Brain microvascular endothelial cell (primary cell): ENCODE measurements at regions not wholly inside any gene's neighbourhood (a gene's known extent, or its start where the extent isn't known, plus 50 kb on each side); places are given as distances from the start of the nearest gene placed in this dataset.
"Not testable (repeated sequence)": the region's sequence is repeated elsewhere in the genome, so short reads cannot be mapped to it uniquely, and the experiment has no call there.

Experiments used
- DNase-seq: peaks from one replicate; pipeline ENCODE4 v3.0.0-alpha.2; 2020
- H3K27ac ChIP-seq: fragments of 250-450 bp; sonication (Bioruptor Pico); 2 replicates; pipeline ENCODE4 v1.5.1; 2020; ENCODE audit warnings: mild to moderate bottlenecking, moderate library complexity
- H3K27me3 ChIP-seq: fragments of 250-450 bp; sonication (Bioruptor Pico); replicated peaks from 2 replicates; pipeline ENCODE4 v1.5.1; 2020; ENCODE audit warnings: mild to moderate bottlenecking
- H3K36me3 ChIP-seq: fragments of 250-450 bp; sonication (Bioruptor Pico); replicated peaks from 2 replicates; pipeline ENCODE4 v1.5.1; 2020; ENCODE audit warnings: mild to moderate bottlenecking
- H3K4me3 ChIP-seq: 2 replicates; pipeline ENCODE4 v1.5.1; 2011; ENCODE audit warnings: low read depth, mild to moderate bottlenecking, control low read depth, low read length, moderate library complexity
- CTCF ChIP-seq: IDR thresholded peaks from 2 replicates; pipeline ENCODE4 v1.5.1; 2011; ENCODE audit warnings: low read depth, mild to moderate bottlenecking, moderate library complexity, low read length, control low read depth, inconsistent platforms; ENCODE audit errors: missing control alignments
- in situ Hi-C: cut with HindIII; loops from 2 replicates; pipeline ENCODE4 v1.10.0; 2017; ENCODE audit warnings: low sequenced_read_pairs, low pct_ligation_motif_present

- Histone ChIP-seq H3K4me3 (no peak overlapping the region), H3K36me3 (no peaks in the 10 kb centered on the region), H3K27ac (no peak overlapping the region), H3K27me3 (no peaks in the 10 kb centered on the region)
- no peak for DNase-seq
- no peak for TF ChIP-seq CTCF
- in situ Hi-C loops: no loop called here
Observed at GRCh38 chr4:26208237-26208994, 112.4 kb upstream of the RBPJ start.

- in situ Hi-C loops: not testable (repeated sequence)
Observed at GRCh38 chr4:26209378-26209777, 111.4 kb upstream of the RBPJ start.

GRCh38 chr4:26212528-26212927 is 108.3 kb upstream of the RBPJ start:
- in situ Hi-C loops: no loop called here

More at GRCh38 chr4:26209378-26209777, 111.4 kb upstream of the RBPJ start:
- H3K36me3 ChIP-seq, H3K4me3 ChIP-seq, DNase-seq, H3K27ac ChIP-seq, H3K27me3 ChIP-seq: not testable (repeated sequence)

GRCh38 chr4:26213317-26213716 is 107.5 kb upstream of the RBPJ start:
- in situ Hi-C loops: no loop called here
- no peak for TF ChIP-seq CTCF
- H3K36me3 ChIP-seq: no peaks in the 10 kb centered on the region
- no peak overlapping the region for H3K4me3 ChIP-seq
- no peaks in the 10 kb centered on the region for H3K27me3 ChIP-seq
- no peak for DNase-seq
- no peak overlapping the region for H3K27ac ChIP-seq

More at GRCh38 chr4:26212528-26212927, 108.3 kb upstream of the RBPJ start:
- TF ChIP-seq CTCF: no peak
- Histone ChIP-seq H3K27ac (no peak overlapping the region), H3K27me3 (no peaks in the 10 kb centered on the region), H3K4me3 (no peak overlapping the region), H3K36me3 (no peaks in the 10 kb centered on the region)
- DNase-seq: no peak

- H3K36me3 ChIP-seq: no peaks in the 10 kb centered on the region
Observed at GRCh38 chr4:26214994-26215393, 105.8 kb upstream of the RBPJ start.

GRCh38 chr4:26215725-26216124 is 105.1 kb upstream of the RBPJ start:
- Histone ChIP-seq H3K4me3 (no peak overlapping the region), H3K27me3 (no peaks in the 10 kb centered on the region), H3K27ac (no peak overlapping the region), H3K36me3 (no peaks in the 10 kb centered on the region)
- in situ Hi-C loops: no loop called here
- no peak for DNase-seq
- TF ChIP-seq CTCF: no peak

More at GRCh38 chr4:26214994-26215393, 105.8 kb upstream of the RBPJ start:
- DNase-seq: no peak
- Histone ChIP-seq H3K27ac (no peak overlapping the region), H3K27me3 (no peaks in the 10 kb centered on the region), H3K4me3 (no peak overlapping the region)
- TF ChIP-seq CTCF: no peak
- in situ Hi-C loops: no loop called here
